Astrocyte (in vitro differentiated cells and primary cell): ENCODE measurements at regions not wholly inside any gene's neighbourhood (a gene's known extent, or its start where the extent isn't known, plus 50 kb on each side); places are given as distances from the start of the nearest gene placed in this dataset.

ENCODE experiments used
- DNase-seq: peaks from one replicate; pipeline ENCODE4 v3.0.0-alpha.2; 2010; ENCODE audit warnings: low read depth
- FAIRE-seq: peaks from 2 replicates; lab custom pipeline; 2011; peaks lifted over from hg19 to GRCh38; lab: Jason Lieb, UNC
- H2AFZ ChIP-seq: 2 replicates; pipeline ENCODE4 v1.6.0; 2012; ENCODE audit warnings: low read depth, low read length, inconsistent platforms
- H3K27ac ChIP-seq: 2 replicates; pipeline ENCODE4 v1.5.1; 2011; ENCODE audit warnings: low read depth, low read length, inconsistent platforms
- H3K27me3 ChIP-seq: 2 replicates; pipeline ENCODE4 v1.6.0; 2011; ENCODE audit warnings: low read length, inconsistent platforms; ENCODE audit not compliant: insufficient read depth
- H3K36me3 ChIP-seq: 2 replicates; pipeline ENCODE4 v1.5.1; 2011; ENCODE audit warnings: low read length, inconsistent platforms; ENCODE audit not compliant: insufficient read depth
- H3K4me1 ChIP-seq: 2 replicates; pipeline ENCODE4 v1.5.1; 2011; ENCODE audit warnings: low read length, inconsistent platforms; ENCODE audit not compliant: insufficient read depth
- H3K4me2 ChIP-seq: 2 replicates; pipeline ENCODE4 v1.6.0; 2012; ENCODE audit warnings: low read length, inconsistent platforms
- H3K4me3 ChIP-seq: 2 replicates; pipeline ENCODE4 v1.5.1; 2011; ENCODE audit warnings: low read depth, mild to moderate bottlenecking, low read length, inconsistent platforms; ENCODE audit not compliant: insufficient read depth
- H3K79me2 ChIP-seq: 2 replicates; pipeline ENCODE4 v1.6.0; 2012; ENCODE audit warnings: mild to moderate bottlenecking, low read length, inconsistent platforms; ENCODE audit not compliant: insufficient read depth
- H3K9ac ChIP-seq: 2 replicates; pipeline ENCODE4 v1.6.0; 2012; ENCODE audit warnings: mild to moderate bottlenecking, low read length, inconsistent platforms
- H3K9me3 ChIP-seq: 2 replicates; pipeline ENCODE4 v1.5.1; 2012; ENCODE audit warnings: low read depth, mild to moderate bottlenecking, low read length, inconsistent platforms; ENCODE audit not compliant: insufficient read depth
- H4K20me1 ChIP-seq: 2 replicates; pipeline ENCODE4 v1.6.0; 2012; ENCODE audit warnings: low read length, inconsistent platforms; ENCODE audit not compliant: insufficient read depth
- H3K27ac Mint-ChIP-seq: one replicate; pipeline ENCODE4 v1.8.0; 2021; ENCODE audit warnings: mild to moderate bottlenecking, mixed read lengths; ENCODE audit not compliant: unreplicated experiment
- H3K27me3 Mint-ChIP-seq: one replicate; pipeline ENCODE4 v1.8.0; 2021; ENCODE audit warnings: low read depth, mixed read lengths; ENCODE audit not compliant: unreplicated experiment
- H3K36me3 Mint-ChIP-seq: one replicate; pipeline ENCODE4 v1.8.0; 2021; ENCODE audit warnings: low read depth, mixed read lengths; ENCODE audit not compliant: unreplicated experiment
- H3K4me1 Mint-ChIP-seq: one replicate; pipeline ENCODE4 v1.8.0; 2021; ENCODE audit warnings: low read depth, mixed read lengths; ENCODE audit not compliant: unreplicated experiment
- H3K4me3 Mint-ChIP-seq: one replicate; pipeline ENCODE4 v1.8.0; 2021; ENCODE audit warnings: mild to moderate bottlenecking, moderate library complexity, mixed read lengths; ENCODE audit not compliant: unreplicated experiment
- H3K9me3 Mint-ChIP-seq: one replicate; pipeline ENCODE4 v1.8.0; 2021; ENCODE audit warnings: mild to moderate bottlenecking, mixed read lengths; ENCODE audit not compliant: unreplicated experiment
- EZH2 ChIP-seq: IDR thresholded peaks from 2 replicates; pipeline ENCODE4 v1.6.1; 2012; ENCODE audit warnings: mild to moderate bottlenecking, low read length, inconsistent platforms; ENCODE audit not compliant: insufficient read depth
- TF ChIP-seq, protein P1 (sequence below): IDR thresholded peaks from 2 replicates; pipeline ENCODE4 v1.5.1; 2011; ENCODE audit warnings: low read depth, mild to moderate bottlenecking, inconsistent platforms, low read length, moderate library complexity; ENCODE audit not compliant: insufficient read depth

DNA sequence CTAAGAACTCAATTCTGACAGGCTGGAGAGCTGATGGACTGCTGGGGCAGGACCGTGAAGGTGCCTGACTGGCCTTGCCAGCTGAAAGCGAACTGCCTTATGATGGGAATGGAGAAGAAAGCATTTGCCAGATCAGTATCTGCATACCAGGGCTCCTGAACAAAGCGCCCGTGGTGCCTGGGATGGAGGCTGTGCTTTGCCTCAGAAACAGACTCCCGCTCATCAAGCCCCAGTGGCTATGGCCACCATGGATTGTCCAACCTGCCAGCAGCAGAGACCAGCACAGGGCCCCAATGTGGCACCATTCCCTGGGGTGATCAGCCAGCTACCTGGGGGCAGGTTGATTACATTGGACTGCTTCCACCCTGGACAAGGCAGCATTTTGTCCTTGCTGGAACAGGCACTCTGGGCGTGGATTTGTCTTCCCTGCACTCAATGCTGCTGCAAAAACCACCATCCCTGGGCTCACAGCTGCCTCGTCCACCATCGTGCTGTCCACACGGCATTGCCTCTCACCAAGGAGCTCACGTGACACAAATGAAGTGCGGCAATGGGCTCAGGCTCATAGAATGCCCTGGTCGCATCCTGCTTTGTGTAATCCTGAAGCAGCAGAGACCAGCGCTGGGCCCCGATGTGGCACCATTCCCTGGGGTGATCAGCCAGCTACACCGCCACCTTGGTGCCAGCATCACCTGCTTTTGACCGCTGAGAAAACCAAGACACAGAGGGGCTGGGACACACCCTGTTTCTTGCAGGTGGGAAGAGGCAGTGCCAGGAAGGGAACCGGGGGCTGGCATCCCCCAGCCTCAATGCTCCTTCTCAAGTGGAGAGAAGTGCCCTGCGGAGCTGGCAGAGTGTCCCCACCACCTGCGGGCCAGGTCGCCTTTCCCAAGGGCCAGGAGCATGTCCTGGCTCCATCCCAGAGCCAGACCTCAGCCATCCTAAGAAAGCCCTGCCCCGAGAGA, 1367.5 kb downstream of the BRD1 start:
- DNase-seq (no peak), FAIRE-seq (no peak)
- TF ChIP-seq, protein P1, sequence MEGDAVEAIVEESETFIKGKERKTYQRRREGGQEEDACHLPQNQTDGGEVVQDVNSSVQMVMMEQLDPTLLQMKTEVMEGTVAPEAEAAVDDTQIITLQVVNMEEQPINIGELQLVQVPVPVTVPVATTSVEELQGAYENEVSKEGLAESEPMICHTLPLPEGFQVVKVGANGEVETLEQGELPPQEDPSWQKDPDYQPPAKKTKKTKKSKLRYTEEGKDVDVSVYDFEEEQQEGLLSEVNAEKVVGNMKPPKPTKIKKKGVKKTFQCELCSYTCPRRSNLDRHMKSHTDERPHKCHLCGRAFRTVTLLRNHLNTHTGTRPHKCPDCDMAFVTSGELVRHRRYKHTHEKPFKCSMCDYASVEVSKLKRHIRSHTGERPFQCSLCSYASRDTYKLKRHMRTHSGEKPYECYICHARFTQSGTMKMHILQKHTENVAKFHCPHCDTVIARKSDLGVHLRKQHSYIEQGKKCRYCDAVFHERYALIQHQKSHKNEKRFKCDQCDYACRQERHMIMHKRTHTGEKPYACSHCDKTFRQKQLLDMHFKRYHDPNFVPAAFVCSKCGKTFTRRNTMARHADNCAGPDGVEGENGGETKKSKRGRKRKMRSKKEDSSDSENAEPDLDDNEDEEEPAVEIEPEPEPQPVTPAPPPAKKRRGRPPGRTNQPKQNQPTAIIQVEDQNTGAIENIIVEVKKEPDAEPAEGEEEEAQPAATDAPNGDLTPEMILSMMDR, result no peak
- no peak for TF ChIP-seq EZH2
- Mint-ChIP-seq H3K36me3 (no peaks in the 10 kb centered on the region), H3K27ac (no peak overlapping the region), H3K27me3 (peaks cover 21% of the 10 kb centered on the region), H3K4me3 (no peak overlapping the region), H3K9me3 (peaks cover 2% of the 10 kb centered on the region), H3K4me1 (no peaks in the 10 kb centered on the region)
- no peak overlapping the region for H3K9ac ChIP-seq
- H3K27ac ChIP-seq, result no peak overlapping the region
- H3K4me1 ChIP-seq, result no peaks in the 10 kb centered on the region
- H3K27me3 ChIP-seq, result no peaks in the 10 kb centered on the region
- no peak overlapping the region for H2AFZ ChIP-seq
- H4K20me1 ChIP-seq, result no peaks in the 10 kb centered on the region
- H3K4me2 ChIP-seq, result no peak overlapping the region
- H3K36me3 ChIP-seq, result no peaks in the 10 kb centered on the region
- no peaks in the 10 kb centered on the region for H3K9me3 ChIP-seq
- H3K79me2 ChIP-seq, result no peaks in the 10 kb centered on the region
- no peak overlapping the region for H3K4me3 ChIP-seq

GRCh38 chr22:48459259-48459658, 1368.4 kb downstream of the BRD1 start:
- FAIRE-seq (no peak), DNase-seq (no peak)
- Histone ChIP-seq H3K27me3 (no peaks in the 10 kb centered on the region), H4K20me1 (no peaks in the 10 kb centered on the region), H3K9me3 (no peaks in the 10 kb centered on the region), H3K9ac (no peak overlapping the region), H3K27ac (no peak overlapping the region), H3K4me2 (no peak overlapping the region), H2AFZ (no peak overlapping the region), H3K36me3 (no peaks in the 10 kb centered on the region), H3K4me1 (no peaks in the 10 kb centered on the region), H3K79me2 (no peaks in the 10 kb centered on the region), H3K4me3 (no peak overlapping the region)
- Mint-ChIP-seq H3K36me3 (no peaks in the 10 kb centered on the region), H3K4me3 (no peak overlapping the region), H3K9me3 (peaks cover 2% of the 10 kb centered on the region), H3K27ac (no peak overlapping the region), H3K27me3 (peaks cover 21% of the 10 kb centered on the region), H3K4me1 (no peaks in the 10 kb centered on the region)
- TF ChIP-seq, protein P1, result no peak
- no peak for TF ChIP-seq EZH2

DNA sequence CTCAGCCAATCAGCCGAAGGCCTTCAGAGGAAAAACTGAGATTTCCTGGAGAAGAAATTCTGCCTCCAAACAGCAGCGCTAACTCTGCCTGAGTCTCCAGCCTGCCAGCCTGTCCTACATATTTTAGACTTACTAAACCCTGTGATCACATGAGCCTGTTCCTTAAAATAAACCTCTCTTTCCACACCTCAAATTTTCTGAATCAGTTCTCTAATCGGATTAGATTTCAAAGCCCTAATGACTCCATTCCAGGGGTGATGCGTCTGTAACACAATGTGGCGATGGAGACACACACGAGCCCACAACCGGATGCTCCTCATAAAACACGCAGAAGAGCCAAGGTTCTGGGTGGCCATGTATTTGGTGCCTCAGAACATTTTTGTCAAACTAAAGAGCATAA, 1371.2 kb downstream of the BRD1 start:
- no peak overlapping the region for H3K4me3 ChIP-seq
- no peak overlapping the region for H3K4me3 Mint-ChIP-seq
- H4K20me1 ChIP-seq, result no peaks in the 10 kb centered on the region
- DNase-seq (no peak), FAIRE-seq (no peak)
- H3K4me1 Mint-ChIP-seq, result no peaks in the 10 kb centered on the region
- no peak overlapping the region for H2AFZ ChIP-seq
- no peaks in the 10 kb centered on the region for H3K27me3 ChIP-seq
- H3K27me3 Mint-ChIP-seq, result peaks cover 33% of the 10 kb centered on the region
- no peak overlapping the region for H3K4me2 ChIP-seq
- no peaks in the 10 kb centered on the region for H3K36me3 ChIP-seq
- no peaks in the 10 kb centered on the region for H3K9me3 ChIP-seq
- H3K36me3 Mint-ChIP-seq, result no peaks in the 10 kb centered on the region
- TF ChIP-seq, protein P1, result no peak
- no peak for TF ChIP-seq EZH2
- H3K27ac ChIP-seq, result no peak overlapping the region
- H3K27ac Mint-ChIP-seq, result no peak overlapping the region
- peaks cover 2% of the 10 kb centered on the region for H3K9me3 Mint-ChIP-seq
- H3K79me2 ChIP-seq, result no peaks in the 10 kb centered on the region
- H3K9ac ChIP-seq, result no peak overlapping the region
- H3K4me1 ChIP-seq, result no peaks in the 10 kb centered on the region
